Activated B cell treated with CpG ODN at 0.5 μM for 24 hours (primary cell): ENCODE measurements at regions not wholly inside any gene's neighbourhood (a gene's known extent, or its start where the extent isn't known, plus 50 kb on each side); places are given as distances from the start of the nearest gene placed in this dataset.
"Not testable (repeated sequence)": the region's sequence is repeated elsewhere in the genome, so short reads cannot be mapped to it uniquely, and the experiment has no call there.

ENCODE experiments used
- ATAC-seq: fragments of 200-7000 bp; cut with Tn5 transposase; one replicate; pipeline ENCODE4 v1.10.0; 2021; ENCODE audit warnings: low read depth, mild to moderate bottlenecking, moderate library complexity
- CTCF ChIA-PET: fragments of 350-600 bp; sonication (Branson Sonifier 250); formaldehyde crosslinking; loops from one replicate; lab custom pipeline; 2021; ENCODE audit warnings: antibody characterized with exemption; lab: Charles Lee
- POLR2A ChIA-PET: fragments of 350-600 bp; sonication (Branson Sonifier 250); formaldehyde crosslinking; loops from one replicate; lab custom pipeline; 2021; ENCODE audit warnings: antibody characterized with exemption; lab: Charles Lee
- DNase-seq: peaks from one replicate; pipeline ENCODE4 v3.0.0; 2022
- H3K27ac Mint-ChIP-seq: one replicate; pipeline ENCODE4 v1.8.0; 2020; ENCODE audit warnings: mixed read lengths
- H3K27me3 Mint-ChIP-seq: one replicate; pipeline ENCODE4 v1.8.0; 2021; ENCODE audit warnings: mixed read lengths
- H3K36me3 Mint-ChIP-seq: one replicate; pipeline ENCODE4 v1.8.0; 2021; ENCODE audit warnings: low read depth, mixed read lengths
- H3K4me1 Mint-ChIP-seq: one replicate; pipeline ENCODE4 v1.8.0; 2021; ENCODE audit warnings: mixed read lengths
- H3K4me3 Mint-ChIP-seq: one replicate; pipeline ENCODE4 v1.8.0; 2020; ENCODE audit warnings: mild to moderate bottlenecking, mixed read lengths
- H3K9me3 Mint-ChIP-seq: one replicate; pipeline ENCODE4 v1.8.0; 2020; ENCODE audit warnings: mixed read lengths
- CTCF ChIP-seq: fragments of 200-600 bp; IDR thresholded peaks from one replicate; pipeline ENCODE4 v1.8.0; 2022; ENCODE audit warnings: antibody characterized with exemption, mild to moderate bottlenecking
- intact Hi-C: fragments of 100-400 bp; cut with micrococcal nuclease; formaldehyde crosslinking; loops from one replicate; pipeline ENCODE4 v1.15.1; 2024

DNA sequence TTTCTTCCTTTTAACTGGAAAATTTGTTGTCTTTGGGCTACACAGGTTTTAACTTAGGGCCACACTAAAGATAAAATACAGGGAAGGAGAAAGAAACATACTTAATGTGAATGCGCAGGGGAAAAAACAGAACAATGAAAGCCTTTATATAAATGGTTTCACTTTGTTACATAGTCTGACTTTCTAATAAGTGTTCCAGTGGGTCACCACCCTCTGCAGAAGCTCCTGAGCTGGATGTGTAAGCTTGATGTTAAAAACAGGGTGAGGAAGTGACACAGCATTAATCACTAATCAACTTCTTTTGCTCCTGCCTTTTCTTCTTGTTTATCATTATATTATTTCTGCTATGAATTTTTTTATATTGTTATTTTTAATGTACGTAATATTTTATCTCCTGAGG lies 445.6 kb upstream of the CA10 start:
- CTCF ChIA-PET: no interaction called here
- POLR2A ChIA-PET: no interaction called here
- no peaks in the 10 kb centered on the region for H3K4me1 Mint-ChIP-seq
- DNase-seq: no peak
- H3K9me3 Mint-ChIP-seq: peaks cover 3% of the 10 kb centered on the region
- H3K36me3 Mint-ChIP-seq: no peaks in the 10 kb centered on the region
- no peak overlapping the region for H3K27ac Mint-ChIP-seq
- no peaks in the 10 kb centered on the region for H3K27me3 Mint-ChIP-seq
- no peak for TF ChIP-seq CTCF
- no peak overlapping the region for H3K4me3 Mint-ChIP-seq
- intact Hi-C loops: no loop called here
- no peak for ATAC-seq

- CTCF ChIA-PET, DNase-seq, intact Hi-C loops, H3K36me3 Mint-ChIP-seq, H3K4me3 Mint-ChIP-seq, H3K4me1 Mint-ChIP-seq, H3K27me3 Mint-ChIP-seq, ATAC-seq, H3K27ac Mint-ChIP-seq, POLR2A ChIA-PET, H3K9me3 Mint-ChIP-seq: not testable (repeated sequence)
Observed at GRCh38 chr17:52597452-52598215, 439.1 kb upstream of the CA10 start.

DNA sequence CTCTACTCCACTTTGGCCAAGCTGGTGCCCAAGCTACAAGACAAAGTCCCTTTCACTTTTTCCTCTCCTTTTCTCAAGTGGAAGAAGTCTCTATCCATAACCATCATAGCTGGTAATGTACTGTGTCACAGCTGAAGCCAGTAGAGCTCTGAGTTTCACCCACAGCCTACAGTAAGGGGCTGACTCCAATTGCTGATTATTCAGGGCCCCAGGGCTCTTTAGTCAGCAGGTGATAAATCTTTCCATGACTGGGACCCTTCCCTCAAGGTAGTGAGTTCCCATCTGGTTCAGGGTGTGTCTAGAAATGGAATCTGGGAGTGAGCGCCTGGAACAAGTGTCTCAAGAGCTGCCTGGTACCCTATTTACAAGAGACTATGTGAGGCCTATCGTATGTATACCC lies 436.0 kb upstream of the CA10 start:
- TF ChIP-seq CTCF: no peak
- CTCF ChIA-PET: no interaction called here
- intact Hi-C loops: no loop called here
- no peaks in the 10 kb centered on the region for H3K27me3 Mint-ChIP-seq
- DNase-seq: no peak
- peaks cover 6% of the 10 kb centered on the region for H3K9me3 Mint-ChIP-seq
- H3K27ac Mint-ChIP-seq: no peak overlapping the region
- no peak overlapping the region for H3K4me3 Mint-ChIP-seq
- no peaks in the 10 kb centered on the region for H3K4me1 Mint-ChIP-seq
- no peaks in the 10 kb centered on the region for H3K36me3 Mint-ChIP-seq
- no peak for ATAC-seq
- POLR2A ChIA-PET: no interaction called here

GRCh38 chr17:52546990-52547389 lies 388.5 kb upstream of the CA10 start:
- no peaks in the 10 kb centered on the region for H3K36me3 Mint-ChIP-seq
- ChIA-PET CTCF (no interaction called here), POLR2A (no interaction called here)
- ATAC-seq (no peak), DNase-seq (no peak)
- H3K27ac Mint-ChIP-seq: no peak overlapping the region
- H3K9me3 Mint-ChIP-seq: peaks cover 5% of the 10 kb centered on the region
- intact Hi-C loops: no loop called here
- no peaks in the 10 kb centered on the region for H3K27me3 Mint-ChIP-seq
- H3K4me1 Mint-ChIP-seq: no peaks in the 10 kb centered on the region
- no peak overlapping the region for H3K4me3 Mint-ChIP-seq
- no peak for TF ChIP-seq CTCF

- no peak for TF ChIP-seq CTCF
- Mint-ChIP-seq H3K27me3 (no peaks in the 10 kb centered on the region), H3K4me1 (no peaks in the 10 kb centered on the region), H3K9me3 (peaks cover 7% of the 10 kb centered on the region), H3K27ac (no peak overlapping the region), H3K4me3 (no peak overlapping the region), H3K36me3 (no peaks in the 10 kb centered on the region)
- intact Hi-C loops: no loop called here
- CTCF ChIA-PET: no interaction called here
- POLR2A ChIA-PET: no interaction called here
- no peak for DNase-seq
- ATAC-seq: no peak
Observed at GRCh38 chr17:52546493-52546892, 388.0 kb upstream of the CA10 start.

- intact Hi-C loops: no loop called here
- no peaks in the 10 kb centered on the region for H3K36me3 Mint-ChIP-seq
- no peaks in the 10 kb centered on the region for H3K4me1 Mint-ChIP-seq
- DNase-seq: no peak
- ChIA-PET CTCF (no interaction called here), POLR2A (no interaction called here)
- peaks cover 7% of the 10 kb centered on the region for H3K9me3 Mint-ChIP-seq
- H3K27ac Mint-ChIP-seq: no peak overlapping the region
- H3K27me3 Mint-ChIP-seq: no peaks in the 10 kb centered on the region
- no peak for TF ChIP-seq CTCF
- no peak overlapping the region for H3K4me3 Mint-ChIP-seq
- no peak for ATAC-seq
Observed at GRCh38 chr17:52537421-52537820, 378.9 kb upstream of the CA10 start.
